ENCODE measurements at regions not wholly inside any gene's neighbourhood (a gene's known extent, or its start where the extent isn't known, plus 50 kb on each side); places are given as distances from the start of the nearest gene placed in this dataset.

DNA sequence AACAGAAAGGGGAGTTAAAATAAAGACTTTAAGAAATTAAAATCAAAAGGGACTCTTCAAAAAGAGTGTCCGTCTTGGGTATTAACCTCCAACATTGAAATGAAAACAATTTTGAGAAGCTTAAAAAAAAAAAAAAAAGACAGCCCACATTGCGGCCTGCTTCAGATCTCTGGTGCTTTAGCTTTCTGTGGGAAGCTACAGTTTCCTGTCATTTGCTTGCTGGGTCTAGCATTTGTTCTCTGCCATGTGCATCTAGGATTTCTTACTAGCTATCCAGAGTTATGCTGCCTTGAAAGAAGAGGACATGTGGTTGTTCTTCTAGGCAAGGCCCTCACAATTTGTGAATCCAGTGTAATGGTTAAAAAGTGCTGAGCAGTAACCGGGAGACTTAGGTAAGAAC is 375.3 kb downstream of the SLC4A3 start:
- Histone ChIP-seq H3K14ac (ENCODE audit: insufficient read depth, low read length) (no peak overlapping the region), H2BK120ac (ENCODE audit: low read depth, low read length, poor library complexity, severe bottlenecking) (no peak overlapping the region), H2AK5ac (ENCODE audit: insufficient read length, low read length) (no peak overlapping the region), H2BK5ac (ENCODE audit: insufficient read length, low read length) (no peak overlapping the region), H3K9me3 (ENCODE audit: control insufficient read depth, low read depth, low read length) (no peaks in the 10 kb centered on the region), H3K27me3 (ENCODE audit: insufficient read depth, low read length) (no peaks in the 10 kb centered on the region), H3T11ph (ENCODE audit: low read length) (no peak overlapping the region), H4K91ac (ENCODE audit: insufficient read length, low read depth, low read length) (no peak overlapping the region), H3K18ac (ENCODE audit: insufficient read length, low read depth, low read length) (no peak overlapping the region), H4K8ac (replicated peaks; ENCODE audit: insufficient read length, low read depth, low read length) (no peak overlapping the region), H4K5ac (ENCODE audit: insufficient read length, low read depth, low read length) (no peak overlapping the region), H3K23ac (ENCODE audit: insufficient read length, low read depth, low read length) (no peak overlapping the region), H3K23me2 (ENCODE audit: insufficient read length, low read depth, low read length, poor library complexity, severe bottlenecking) (no peaks in the 10 kb centered on the region), H3K4me2 (ENCODE audit: insufficient read depth, insufficient read length, low read length) (no peak overlapping the region), H2BK12ac (ENCODE audit: insufficient read length, low read depth, low read length) (no peak overlapping the region), H3K27ac (ENCODE audit: insufficient read length, low read depth, low read length) (no peak overlapping the region), H3K79me2 (ENCODE audit: insufficient read depth, low read length) (no peaks in the 10 kb centered on the region; the same call in 1 of the 2 replicates), H4K20me1 (ENCODE audit: control insufficient read depth, insufficient read depth, insufficient read length) (no peaks in the 10 kb centered on the region), H2BK15ac (ENCODE audit: low read depth, low read length) (no peak overlapping the region), H3K4me1 (ENCODE audit: insufficient read depth, low read length) (no peaks in the 10 kb centered on the region), H3K4ac (ENCODE audit: low read depth, low read length) (no peak overlapping the region), H2BK20ac (ENCODE audit: low read depth, low read length, poor library complexity, severe bottlenecking) (no peak overlapping the region), H3K56ac (ENCODE audit: insufficient read length, low read depth, low read length) (no peak overlapping the region), H3K9ac (ENCODE audit: extremely low read depth, insufficient read length, low read length) (no peak overlapping the region), H2AFZ (ENCODE audit: low read length) (no peak overlapping the region), H3K79me1 (ENCODE audit: insufficient read depth, low read depth, low read length, poor library complexity, severe bottlenecking) (no peaks in the 10 kb centered on the region)
- Mint-ChIP-seq H3K4me3 (no peak overlapping the region), H3K27me3 (ENCODE audit: low read depth) (0 out of 2 replicates have a peak, but pooled peaks cover 4% of the 10 kb centered on the region), H3K4me1 (peaks cover 4 to 13% of the 10 kb centered on the region in 2 experiments), H3K27ac (no peak overlapping the region), H3K9me3 (no peaks in the 10 kb centered on the region), H3K36me3 (ENCODE audit: insufficient read depth in 1 of 3, low read depth in 3 of 3) (no peaks in the 10 kb centered on the region)
- TF ChIP-seq CTCF (conservative IDR thresholded peaks at IDR 0.05) = no peak
- no peak for DNase-seq
- WGBS (ENCODE audit: extremely low coverage, insufficient read length, low lambda C conversion rate) = no CpG with 5 or more reads among the region's 3 CpGs
